HG03520 (cell line): ENCODE measurements at regions not wholly inside any gene's neighbourhood (a gene's known extent, or its start where the extent isn't known, plus 50 kb on each side); places are given as distances from the start of the nearest gene placed in this dataset.
"Not testable (repeated sequence)": the region's sequence is repeated elsewhere in the genome, so short reads cannot be mapped to it uniquely, and the experiment has no call there.

ENCODE experiments used
- ATAC-seq: cut with Tn5 transposase; IDR thresholded peaks from one replicate; pipeline ENCODE4 v1.9.1; 2021; ENCODE audit warnings: mild to moderate bottlenecking, moderate library complexity; ENCODE audit not compliant: unreplicated experiment

DNA sequence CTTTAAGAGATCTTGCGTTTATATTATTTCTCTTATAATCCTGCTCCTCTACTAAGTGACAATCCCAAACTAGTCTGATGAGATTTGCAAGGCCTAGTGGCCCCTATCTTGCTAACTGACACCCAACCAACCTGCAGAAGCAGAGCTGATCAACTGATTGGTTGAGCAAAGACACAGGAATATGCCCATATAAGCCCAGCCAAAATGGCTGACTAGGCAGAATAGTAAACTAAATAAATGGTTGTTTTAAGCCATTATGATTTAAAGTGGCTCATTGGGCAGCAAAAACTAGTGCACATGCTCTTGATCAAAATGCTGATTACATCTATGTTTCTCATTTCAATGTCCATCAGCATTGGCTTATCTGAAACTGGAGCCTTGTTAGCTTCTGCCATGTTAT lies 238.0 kb upstream of the PDE4D start:
- ATAC-seq: no peak

DNA sequence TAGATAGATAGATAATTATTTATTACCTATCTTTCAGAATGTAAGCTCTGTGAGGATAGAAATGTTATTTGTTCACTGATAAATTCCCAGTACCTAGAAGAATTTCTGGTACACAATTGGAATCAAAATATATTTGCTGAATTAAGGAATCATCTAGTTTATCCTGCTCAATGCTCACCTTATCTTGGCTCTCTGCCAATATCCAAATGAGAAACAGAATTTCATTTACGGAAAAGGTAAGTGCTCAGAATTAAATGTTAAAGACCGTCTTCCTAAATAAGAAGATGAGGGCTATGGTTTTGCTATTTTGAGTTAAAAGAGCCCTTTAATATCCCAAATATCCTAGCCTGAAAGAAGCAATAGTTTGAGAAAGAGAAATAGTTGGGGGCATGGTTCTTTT lies 232.1 kb upstream of the PDE4D start:
- ATAC-seq: no peak

DNA sequence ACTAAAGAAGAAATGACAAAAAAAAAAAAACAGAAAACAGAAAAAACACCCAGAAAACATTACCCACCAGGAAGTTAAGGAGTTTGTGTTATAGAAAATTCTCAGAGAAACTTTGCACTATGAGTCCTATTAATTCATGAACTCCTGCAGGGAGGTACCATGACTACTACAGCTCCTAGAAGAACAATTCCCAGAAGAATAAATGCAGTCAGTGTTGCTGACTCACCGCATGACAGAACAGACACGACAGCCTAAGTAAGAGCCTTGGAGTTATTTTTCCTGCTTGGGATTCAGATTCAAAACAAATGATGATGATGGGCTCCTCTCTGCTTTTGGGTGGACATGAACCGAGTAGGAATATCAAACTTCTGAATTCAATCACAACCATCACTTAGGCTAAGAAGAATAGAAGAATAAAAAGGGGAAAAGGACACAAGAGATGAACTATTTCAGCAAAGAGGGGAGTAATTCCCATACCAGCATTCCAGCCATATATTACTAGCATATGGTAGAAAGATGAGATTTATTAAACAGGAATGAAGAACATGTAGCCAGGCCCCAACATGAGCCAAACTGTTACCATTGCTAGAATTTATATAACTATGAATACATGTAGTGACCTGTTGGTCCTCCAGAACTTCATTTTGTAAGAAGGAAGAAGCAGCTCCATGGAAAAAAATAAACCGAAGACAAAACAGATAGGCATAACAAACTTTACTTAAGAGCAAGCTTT lies 209.6 kb upstream of the PDE4D start:
- no peak for ATAC-seq

DNA sequence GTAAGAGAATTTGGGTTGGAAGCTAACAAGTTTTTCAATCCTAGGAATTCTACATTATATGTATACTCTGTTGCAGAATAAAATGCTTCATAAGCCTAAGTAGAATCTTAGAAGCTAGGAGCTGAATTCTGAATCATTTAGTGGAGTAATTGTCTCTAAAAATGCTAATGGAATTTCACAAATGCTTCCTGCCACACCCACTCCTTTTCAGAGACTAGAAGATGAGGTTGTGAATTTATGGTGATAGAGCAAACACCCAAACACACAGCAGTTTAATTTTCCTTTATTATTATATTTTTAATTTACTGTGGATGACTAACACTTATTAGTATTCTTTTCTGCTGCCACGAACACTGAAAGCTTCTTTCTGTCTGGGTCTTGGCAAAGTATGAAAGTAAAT lies 208.0 kb upstream of the PDE4D start:
- ATAC-seq: no peak

DNA sequence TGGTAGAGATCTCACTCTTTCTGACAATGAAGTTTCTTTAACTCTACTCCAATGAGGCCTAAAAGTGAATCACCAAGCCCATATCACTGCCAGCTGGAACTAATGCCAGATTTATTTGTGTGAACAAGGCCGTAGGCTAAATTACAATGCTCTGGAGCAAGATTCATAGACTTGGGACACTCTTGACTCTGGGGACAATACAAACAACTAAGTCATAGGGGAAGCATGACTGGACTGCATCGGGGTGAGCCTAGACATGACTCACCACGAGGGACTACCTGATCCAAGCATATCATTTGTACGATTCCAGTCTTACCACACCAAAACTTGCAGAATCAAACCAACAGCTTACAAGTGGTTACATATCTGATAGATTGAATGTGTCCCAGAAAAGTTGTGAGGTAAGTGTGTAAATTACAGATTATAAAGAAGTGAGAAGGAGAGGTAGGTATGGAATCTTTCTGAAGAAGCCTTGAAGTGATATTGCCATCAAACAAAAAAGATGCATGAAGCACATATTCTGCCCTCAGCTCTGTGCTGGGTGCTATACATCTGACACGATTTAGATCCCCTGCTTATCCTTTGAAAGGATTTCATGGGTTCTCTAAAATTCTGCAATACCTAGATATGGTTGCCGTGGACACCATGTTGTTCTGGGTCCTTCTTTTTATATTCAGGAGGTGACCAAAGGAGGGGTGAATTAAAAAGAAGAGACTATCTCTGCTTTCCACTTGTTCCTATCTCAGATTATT lies 199.3 kb upstream of the PDE4D start:
- ATAC-seq: no peak

DNA sequence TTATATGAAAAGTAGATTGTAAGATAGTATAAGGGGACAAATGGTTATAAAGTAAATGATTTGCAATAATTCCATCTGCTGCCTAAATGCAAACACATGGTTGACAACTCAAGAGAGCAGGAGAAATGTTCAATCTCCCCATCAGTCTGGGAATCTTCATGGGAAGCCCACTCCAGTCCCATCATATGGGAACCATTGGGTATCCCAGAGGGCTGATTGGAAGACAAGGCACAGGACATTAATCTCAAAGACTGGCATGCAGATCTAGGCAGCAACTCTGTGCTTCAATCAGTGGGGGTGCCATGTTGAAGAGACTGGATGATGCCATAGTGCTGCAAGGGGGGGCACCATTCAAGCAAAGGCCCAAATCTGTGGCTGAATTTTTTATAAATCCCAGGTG lies 193.1 kb upstream of the PDE4D start:
- no peak for ATAC-seq

DNA sequence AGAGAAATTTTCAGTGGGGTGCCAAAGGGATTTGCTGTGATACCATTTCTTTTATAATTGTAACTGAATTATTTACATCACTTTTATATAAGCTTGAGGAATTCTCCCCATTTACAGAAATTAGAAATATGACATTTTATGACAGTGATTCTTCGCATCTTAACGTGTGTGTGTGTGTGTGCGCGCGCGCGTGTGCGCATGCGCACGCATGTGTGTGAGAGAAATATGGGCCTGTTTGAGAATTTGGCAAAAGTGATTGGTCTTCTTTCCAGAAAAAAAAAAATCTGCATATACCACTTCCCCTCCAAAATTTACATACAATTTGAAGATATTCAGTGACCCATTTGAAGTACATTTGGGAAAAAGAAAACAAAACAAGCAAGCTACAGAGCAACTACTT lies 190.7 kb upstream of the PDE4D start:
- no peak for ATAC-seq

DNA sequence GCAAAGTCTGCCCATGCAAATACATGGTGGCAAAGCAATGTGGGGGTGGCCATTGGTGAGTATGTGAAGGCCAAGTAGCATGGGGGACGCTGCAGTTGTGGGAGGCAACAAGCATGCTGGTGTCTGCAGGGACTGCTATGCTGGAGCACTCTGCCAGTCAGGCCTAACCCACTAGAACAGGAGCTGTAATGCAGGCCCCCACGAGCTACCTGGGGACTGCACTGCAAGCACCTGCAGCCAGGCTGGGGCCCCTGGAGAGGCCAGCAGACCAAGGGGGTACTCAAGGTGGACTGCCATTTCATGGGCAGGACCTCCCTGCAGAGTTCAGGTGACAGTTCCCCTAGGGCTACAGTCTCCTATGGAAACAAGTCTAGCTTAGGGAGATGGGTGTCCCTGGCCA lies 183.8 kb upstream of the PDE4D start:
- ATAC-seq: no peak

DNA sequence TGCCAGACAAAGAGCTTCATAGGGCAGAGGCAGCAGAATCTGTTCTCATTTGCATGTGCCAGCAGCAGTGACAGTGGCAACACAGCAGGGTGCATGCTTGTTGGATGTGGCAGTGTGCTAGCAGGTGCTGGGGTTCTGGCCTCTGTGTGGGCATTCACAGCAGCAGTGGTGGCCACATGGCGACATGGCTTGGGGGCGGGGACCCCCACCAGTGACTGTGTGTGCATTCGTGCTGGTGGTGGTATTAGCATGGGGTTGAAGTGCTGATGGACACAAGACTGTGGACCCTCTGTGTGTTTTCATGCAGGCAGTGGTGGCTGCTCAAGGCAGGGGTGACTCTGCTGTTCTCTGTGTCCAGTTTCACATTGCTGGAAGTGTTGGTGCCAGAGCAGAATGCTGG lies 183.2 kb upstream of the PDE4D start:
- no peak for ATAC-seq

DNA sequence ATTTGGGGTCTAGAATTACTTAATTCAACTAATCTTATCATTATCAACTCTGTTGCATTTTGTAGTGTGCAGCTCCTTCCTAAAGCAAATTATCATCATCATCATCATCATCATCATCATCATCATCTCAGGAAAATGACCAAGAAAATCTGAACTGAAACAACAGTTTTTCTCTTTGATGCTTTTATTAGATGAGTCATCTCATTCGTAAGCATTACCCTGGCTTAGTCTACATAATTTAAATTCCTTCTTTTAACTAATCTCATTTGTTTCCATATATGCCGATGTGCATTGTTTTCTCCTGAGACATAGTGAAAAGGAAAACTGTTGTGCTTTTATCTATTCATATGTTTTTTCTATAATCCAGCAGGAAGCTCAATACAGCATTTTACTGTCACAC lies 173.0 kb upstream of the PDE4D start:
- ATAC-seq: no peak

DNA sequence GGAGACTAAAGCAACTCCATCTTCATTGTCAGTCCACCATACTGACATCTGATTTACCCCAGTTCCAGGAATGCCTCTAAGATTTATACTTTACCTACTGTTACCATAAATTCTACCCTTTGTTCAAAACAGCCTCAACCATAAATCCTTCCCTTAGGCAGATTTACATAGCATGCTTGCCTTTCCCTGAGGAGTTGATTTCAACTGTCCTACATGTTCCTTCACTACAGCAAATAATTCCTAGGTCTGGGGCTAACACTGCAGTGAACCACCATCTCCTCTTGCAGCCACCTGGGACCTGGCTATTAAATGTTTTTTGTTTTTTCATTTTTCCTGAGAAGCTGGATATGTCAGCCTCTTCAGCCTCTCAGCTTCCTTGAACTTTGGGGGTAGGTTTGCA lies 166.9 kb upstream of the PDE4D start:
- no peak for ATAC-seq

DNA sequence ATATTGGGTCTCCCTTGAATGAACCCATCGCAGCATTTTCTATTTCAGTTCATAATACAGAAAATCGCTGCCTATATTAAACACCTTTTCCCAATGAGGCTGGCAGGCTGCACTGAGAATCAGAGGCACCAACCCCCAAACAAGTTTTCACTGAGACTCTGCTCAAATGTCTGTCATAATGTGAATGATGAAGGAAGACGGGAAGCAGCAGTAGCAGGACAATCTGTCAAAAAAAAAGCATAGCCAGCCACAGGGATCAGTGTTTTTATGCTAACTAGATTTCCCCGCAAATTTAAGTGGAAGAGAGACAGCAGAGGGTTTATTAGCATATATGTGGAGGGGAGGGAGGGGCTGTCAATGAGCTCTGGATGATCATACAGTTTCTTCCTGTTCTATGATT lies 162.7 kb upstream of the PDE4D start:
- ATAC-seq: no peak

DNA sequence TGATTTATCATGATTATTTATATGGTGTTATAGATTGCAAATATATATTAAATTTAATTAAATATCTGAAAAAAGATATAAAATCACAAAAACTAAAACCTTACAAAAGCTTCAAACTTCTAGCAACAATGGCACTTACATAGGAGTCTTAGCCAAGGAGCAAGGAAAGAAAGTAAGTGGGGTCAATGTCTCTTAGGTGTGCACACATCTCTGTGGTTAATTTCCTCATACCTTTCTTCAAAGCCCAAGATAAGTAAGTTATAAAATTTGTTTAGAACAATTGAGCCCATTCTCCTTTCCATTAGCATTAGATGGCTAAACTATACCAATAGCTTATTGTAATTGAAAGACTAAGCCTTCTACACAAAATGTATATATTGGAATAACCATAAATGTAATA lies 161.6 kb upstream of the PDE4D start:
- ATAC-seq: no peak

DNA sequence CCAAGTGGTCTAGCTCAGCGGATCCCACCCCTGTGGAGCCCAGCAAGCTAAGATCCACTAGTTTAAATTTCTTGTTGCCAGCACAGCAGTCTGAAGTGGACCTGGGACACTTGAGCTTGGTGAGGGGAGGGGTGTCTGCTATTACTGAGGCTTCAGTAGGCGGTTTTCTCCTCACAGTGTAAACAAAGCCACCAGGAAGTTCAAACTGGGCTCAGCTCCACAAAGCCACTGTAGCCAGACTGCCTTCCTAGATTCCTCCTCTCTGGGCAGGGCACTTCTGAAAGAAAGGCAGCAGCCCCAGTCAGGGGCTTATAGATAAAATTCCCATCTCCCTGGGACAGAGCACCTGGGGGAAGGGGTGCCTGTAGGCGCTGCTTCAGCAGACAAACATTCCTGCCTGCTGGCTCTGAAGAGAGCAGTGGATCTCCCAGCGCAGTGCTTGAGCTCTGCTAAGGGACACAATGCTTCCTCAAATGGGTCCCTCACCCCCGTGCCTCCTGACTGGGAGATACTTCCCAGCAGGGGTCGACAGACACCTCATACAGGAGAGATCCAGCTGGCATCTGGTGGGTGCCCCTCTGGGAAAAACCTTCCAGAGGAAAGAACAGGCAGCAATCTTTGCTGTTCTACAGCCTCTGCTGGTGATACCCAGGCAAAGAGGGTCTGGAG lies 148.6 kb upstream of the PDE4D start:
- not testable (repeated sequence) for ATAC-seq

DNA sequence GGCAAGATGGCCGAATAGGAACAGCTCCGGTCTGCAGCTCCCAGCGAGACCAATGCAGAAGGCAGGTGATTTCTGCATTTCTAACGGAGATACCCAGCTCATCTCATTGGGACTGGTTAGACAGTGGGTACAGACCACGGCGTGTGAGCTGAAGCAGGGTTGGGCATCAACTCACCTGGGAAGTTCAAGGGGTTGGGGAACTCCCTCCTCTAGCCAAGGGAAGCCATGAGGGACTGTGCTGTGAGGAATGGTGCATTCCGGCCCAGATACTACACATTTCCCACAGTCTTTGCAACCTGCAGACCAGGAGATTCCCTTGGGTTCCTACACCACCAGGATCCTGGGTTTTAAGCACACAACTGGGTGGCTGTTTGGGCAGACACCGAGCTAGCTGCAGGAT lies 148.0 kb upstream of the PDE4D start:
- not testable (repeated sequence) for ATAC-seq

DNA sequence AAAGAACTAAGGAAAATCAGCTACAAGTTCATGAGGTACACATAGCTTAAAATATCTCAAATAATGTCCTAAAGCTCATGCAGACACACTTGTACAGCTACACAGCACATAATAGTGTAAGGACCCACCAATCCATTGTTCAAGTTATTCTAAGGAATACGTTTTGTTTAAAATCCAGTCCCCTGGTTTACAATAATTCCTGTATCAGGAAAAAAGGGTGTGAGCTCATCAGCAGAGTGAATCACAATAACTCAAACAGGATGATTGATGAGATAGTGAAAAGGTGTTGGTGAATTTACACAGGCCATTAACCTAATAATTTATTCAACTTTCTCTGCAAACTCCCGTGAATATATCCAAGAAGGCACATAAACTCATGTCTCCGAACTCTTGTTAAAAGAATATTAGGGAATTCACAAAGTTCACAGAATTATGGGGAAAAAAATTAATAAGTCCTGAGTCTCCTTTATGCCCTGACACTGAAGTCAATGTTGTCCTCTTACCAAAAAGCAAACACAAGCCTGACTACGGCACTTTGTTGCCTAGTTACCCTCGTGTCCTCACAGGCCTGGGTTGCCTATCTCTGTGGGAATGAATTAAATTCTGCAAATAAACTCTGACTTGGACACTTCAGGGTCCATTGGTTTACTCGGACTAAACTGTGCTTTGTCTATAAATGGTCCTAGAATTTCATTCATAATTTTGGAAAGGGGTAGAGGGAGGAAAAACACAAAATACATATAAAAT lies 142.8 kb upstream of the PDE4D start:
- ATAC-seq: no peak

DNA sequence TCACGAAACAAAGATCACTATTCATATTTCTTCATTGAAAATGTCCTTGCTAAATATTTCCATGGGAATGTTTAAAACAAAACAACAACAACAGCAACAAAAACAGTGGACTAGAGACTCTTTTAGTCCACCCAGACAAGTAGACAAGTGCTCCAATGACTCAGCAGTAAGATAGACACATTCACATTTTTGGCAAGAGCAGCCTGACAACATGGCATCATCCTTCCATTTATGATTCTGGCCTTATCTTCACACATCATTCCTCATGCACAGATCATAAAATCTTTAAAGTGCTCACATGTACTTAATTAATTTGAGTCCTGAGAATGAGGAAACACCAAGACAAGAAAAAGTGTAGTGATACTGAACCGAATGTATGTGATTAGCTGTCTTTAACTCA lies 132.6 kb upstream of the PDE4D start:
- ATAC-seq: no peak

DNA sequence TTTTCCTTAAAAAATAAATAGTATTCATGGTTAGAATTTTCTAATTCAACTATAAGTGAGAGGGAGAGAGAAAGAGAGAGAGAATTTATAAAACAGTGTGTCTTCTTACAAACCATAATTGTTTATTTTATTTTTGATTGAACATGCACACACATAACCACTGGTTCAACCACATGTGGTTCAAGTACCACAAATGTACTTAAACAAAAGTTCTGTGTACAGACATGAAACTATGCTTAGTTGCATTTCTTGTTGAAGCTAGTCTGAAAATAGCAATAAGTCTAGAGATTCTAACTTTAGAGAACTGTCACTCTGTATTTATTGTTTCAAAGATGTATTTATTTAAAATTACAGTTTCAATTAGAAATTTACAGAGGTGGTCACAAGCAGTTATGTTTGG lies 130.6 kb upstream of the PDE4D start:
- no peak for ATAC-seq

DNA sequence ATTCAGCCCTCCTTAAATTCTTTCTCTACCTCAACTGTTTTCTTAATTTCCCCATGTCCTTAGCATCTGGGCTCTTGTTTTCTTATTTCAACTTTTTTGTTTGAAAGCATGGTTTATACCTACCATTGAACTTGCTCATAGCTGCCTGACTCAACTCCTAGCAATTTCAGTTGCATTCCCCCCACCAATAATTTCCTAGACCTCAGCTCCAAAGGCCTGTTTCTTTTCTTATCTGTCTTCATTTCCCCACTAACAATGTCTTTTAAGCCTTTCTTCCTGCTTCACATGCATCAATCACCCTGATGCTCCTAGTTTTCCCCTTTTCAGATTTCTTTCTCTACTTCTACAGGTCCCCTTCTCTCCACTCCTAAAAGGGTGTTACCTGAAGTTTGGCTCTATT lies 129.7 kb upstream of the PDE4D start:
- ATAC-seq: no peak

DNA sequence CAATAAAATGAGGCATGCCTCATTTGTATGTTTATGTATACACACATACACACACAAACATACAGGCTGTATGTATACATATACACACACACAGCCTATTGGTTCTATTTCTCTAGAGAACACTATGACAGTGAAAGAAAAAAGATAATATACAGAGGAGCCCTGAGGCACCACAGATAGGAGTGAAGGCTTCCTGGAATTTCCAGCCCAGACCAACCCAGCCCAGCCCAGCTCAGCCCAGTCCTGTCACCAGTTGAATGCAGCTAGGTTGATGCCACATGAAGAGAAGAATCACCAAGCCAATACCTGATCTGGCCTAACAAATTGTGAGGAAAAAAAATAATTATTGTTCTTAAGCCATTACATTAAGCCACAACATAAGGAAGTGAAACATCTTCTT lies 126.9 kb upstream of the PDE4D start:
- no peak for ATAC-seq

DNA sequence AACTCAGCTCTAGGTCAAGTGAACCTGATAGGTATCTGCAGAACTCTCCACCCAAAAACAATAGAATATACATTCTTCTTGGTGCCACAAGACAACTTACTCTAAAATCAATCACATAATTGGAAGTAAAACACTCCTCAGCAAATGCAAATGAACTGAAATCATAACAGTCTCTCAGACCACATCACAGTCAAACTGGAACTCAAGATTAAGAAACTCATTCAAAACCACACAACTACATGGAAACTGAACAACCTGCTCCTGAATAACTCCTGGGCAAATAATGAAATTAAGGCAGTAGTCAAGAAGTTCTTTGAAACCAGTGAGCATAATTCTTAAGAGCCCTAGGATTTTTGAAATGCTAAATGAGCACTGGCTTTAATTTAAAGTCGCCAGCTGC lies 125.4 kb upstream of the PDE4D start:
- not testable (repeated sequence) for ATAC-seq
